NCI-H345 (cell line): ENCODE measurements at regions not wholly inside any gene's neighbourhood (a gene's known extent, or its start where the extent isn't known, plus 50 kb on each side); places are given as distances from the start of the nearest gene placed in this dataset.

Experiments used
- DNase-seq: peaks from one replicate; lab custom pipeline; 2025; lab: John Stamatoyannopoulos, UW

GRCh38 chr1:162966613-162967012 is 102.5 kb upstream of the RGS4 start:
- DNase-seq = no peak

- no peak for DNase-seq
These were observed 103.9 kb upstream of the CCDC190 start for GRCh38 chr1:162964901-162965300.

- DNase-seq = no peak
These were observed 95.9 kb upstream of the CCDC190 start for GRCh38 chr1:162956922-162957321.

- DNase-seq = no peak
These were observed 93.8 kb upstream of the CCDC190 start for GRCh38 chr1:162954824-162955223.

- DNase-seq = no peak
These were observed 92.0 kb upstream of the CCDC190 start for GRCh38 chr1:162952956-162953355.

- peak; percentile 12 for DNase-seq
These were observed 90.8 kb upstream of the CCDC190 start for GRCh38 chr1:162951553-162952315.

GRCh38 chr1:162950187-162950586 is 89.2 kb upstream of the CCDC190 start:
- DNase-seq = no peak

- no peak for DNase-seq
These were observed 85.7 kb upstream of the CCDC190 start for GRCh38 chr1:162946701-162947100.

GRCh38 chr1:162944974-162945674 is 84.1 kb upstream of the CCDC190 start:
- no peak for DNase-seq

- no peak for DNase-seq
These were observed 82.6 kb upstream of the CCDC190 start for GRCh38 chr1:162943622-162944021.

- DNase-seq = no peak
These were observed 82.1 kb upstream of the CCDC190 start for GRCh38 chr1:162942916-162943559.

- no peak for DNase-seq
These were observed 80.0 kb upstream of the CCDC190 start for GRCh38 chr1:162941024-162941423.

- DNase-seq = no peak
These were observed 78.1 kb upstream of the CCDC190 start for GRCh38 chr1:162939035-162939434.

- DNase-seq = no peak
These were observed 76.9 kb upstream of the CCDC190 start for GRCh38 chr1:162937716-162938395.

- DNase-seq = no peak
These were observed 70.1 kb upstream of the CCDC190 start for GRCh38 chr1:162930976-162931560.

GRCh38 chr1:162930532-162930931 is 69.6 kb upstream of the CCDC190 start:
- no peak for DNase-seq

GRCh38 chr1:162929177-162929576 is 68.2 kb upstream of the CCDC190 start:
- DNase-seq = no peak

- DNase-seq = no peak
These were observed 67.2 kb upstream of the CCDC190 start for GRCh38 chr1:162928141-162928540.

GRCh38 chr1:162927421-162927820 is 66.4 kb upstream of the CCDC190 start:
- peak; percentile 20 for DNase-seq

GRCh38 chr1:162926906-162927305 is 65.9 kb upstream of the CCDC190 start:
- DNase-seq = no peak

- no peak for DNase-seq
These were observed 63.2 kb upstream of the CCDC190 start for GRCh38 chr1:162924179-162924578.

- DNase-seq = no peak
These were observed 61.2 kb upstream of the CCDC190 start for GRCh38 chr1:162922201-162922600.
